GM18507 (cell line): ENCODE measurements at regions not wholly inside any gene's neighbourhood (a gene's known extent, or its start where the extent isn't known, plus 50 kb on each side); places are given as distances from the start of the nearest gene placed in this dataset.
"Not testable (repeated sequence)": the region's sequence is repeated elsewhere in the genome, so short reads cannot be mapped to it uniquely, and the experiment has no call there.

Experiments
- DNase-seq: peaks from one replicate; pipeline ENCODE4 v3.0.0; 2011; ENCODE audit warnings: low read depth; ENCODE audit not compliant: insufficient read length; ENCODE audit errors: extremely low spot score
- FAIRE-seq: peaks from 2 replicates; lab custom pipeline; 2011; peaks lifted over from hg19 to GRCh38; lab: Jason Lieb, UNC

DNA sequence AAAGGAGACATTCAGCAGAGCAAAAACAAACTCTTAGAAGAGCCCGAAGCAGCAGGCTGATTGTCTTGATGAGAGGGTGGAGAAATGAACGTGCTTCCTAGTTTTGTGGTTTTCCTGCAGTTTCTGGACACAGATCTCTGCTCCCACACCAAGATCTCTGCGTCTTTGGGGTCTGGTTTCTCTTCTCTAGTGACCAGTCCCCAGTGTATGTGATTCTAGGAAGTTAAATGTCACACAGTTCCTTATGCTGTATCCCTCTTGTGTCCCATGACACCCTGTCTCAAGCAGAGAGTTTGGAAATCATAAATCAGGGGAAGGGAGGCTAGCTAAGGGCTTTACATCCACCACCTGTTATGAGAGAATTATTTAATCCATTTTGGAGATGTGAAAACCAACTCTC, 55.4 kb upstream of the KLF14 start:
- DNase-seq, result no peak

DNA sequence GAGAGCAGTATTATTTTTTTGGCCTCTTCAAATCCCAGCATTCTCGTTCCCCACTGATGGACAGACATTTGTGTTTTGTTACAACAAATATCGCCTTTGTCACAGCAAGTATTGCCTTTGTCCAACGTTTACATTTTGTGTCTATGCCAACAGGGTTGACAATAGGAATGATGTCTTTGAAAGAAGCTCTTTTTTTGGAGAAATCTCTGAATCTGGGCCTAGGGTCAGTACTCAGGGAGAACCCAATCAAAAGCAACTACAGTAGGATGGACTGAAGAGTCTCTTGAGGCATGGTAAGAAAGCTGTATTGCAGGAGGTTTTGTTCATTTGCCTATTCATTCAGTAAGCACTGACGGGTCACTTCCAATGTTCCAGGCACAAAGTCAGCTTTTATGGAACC, 57.7 kb upstream of the KLF14 start:
- DNase-seq (no peak), FAIRE-seq (no peak)

More for the DNA sequence above, 55.4 kb upstream of the KLF14 start:
- FAIRE-seq, result no peak

DNA sequence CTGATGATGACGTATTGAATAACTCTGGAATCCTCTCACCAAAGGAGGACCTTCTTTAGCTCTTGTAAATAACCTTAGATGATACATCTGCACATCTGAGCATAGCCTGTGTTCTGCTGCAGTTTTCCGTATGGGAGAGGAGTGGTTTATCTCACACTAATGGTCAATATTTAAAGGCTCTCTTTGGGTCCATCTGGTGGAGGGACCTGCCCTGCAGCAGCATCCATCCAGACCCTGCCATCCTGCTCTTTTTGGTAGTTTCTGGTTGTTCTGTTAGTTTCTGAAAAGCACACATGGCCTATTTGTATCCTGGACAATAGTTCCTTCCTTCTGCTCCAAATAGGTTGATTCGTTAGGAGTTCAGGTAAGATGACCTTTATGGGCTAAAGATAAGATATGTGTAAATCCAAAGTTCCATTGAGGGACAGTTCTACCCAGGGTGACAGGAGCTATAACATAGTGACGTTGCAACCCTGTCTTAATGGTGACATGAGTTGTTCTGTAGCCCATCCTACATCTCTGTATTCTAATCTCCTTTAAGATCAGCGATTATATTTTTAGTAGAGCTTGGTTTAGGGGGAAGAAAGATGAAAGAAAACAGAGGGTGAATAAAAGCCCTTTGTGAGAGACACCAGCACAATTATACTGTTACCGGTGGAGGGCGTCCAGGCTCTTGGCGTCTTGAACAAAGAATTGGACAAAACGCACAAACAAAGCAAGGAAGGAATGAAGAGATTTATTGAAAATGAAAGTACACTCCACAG, 60.0 kb upstream of the KLF14 start:
- DNase-seq (no peak), FAIRE-seq (no peak)

DNA sequence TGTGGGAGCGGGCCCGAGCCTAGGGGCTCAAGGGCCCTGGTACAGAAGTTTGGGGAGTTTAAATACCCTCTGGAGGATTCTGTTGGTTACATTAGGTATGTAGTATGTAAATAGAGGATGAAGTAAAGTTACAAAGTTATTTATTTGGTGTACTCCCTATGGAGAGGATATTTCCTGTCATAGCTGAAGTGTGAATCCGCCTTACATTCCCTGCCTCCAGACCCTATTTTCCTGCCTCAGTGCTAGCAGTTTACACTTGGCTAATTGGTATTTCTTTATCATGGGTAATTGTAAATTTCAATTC, 60.6 kb upstream of the KLF14 start:
- DNase-seq (no peak), FAIRE-seq (no peak)

DNA sequence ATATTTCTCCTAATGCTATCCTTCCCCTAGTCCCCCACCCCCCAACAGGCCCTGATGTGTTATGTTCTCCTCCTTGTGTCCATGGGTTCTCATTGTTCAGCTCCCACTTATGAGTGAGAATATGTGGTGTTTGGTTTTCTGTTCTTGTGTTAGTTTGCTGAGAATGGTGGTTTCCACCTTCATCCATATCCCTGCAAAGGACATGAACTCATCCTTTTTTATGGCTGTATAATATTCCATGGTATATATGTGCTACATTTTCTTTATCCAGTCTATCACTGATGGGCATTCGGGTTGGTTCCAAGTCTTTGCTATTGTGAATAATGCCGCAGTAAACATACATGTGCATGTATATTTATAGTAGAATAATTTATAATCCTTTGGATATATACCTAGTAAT, 62.4 kb upstream of the KLF14 start:
- not testable (repeated sequence) for FAIRE-seq, DNase-seq

DNA sequence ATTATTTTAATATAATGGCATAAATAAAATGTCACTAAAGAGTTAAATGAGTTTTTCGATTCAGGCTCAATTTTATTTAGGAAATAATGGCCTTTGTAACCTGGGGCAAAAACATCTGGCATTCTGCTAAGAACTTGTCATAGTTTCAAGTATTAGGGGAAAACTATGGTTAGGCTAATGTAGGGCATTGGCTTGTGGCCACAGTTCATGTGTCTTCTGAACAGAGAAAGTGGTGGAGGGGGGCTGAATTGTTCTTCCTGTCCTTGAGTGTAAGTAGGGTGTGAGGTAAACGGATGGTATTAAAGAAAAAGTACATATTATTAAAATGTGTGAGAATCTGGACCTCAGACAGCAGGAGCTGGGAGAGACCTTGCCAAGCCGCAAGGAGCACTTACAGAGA, 69.1 kb upstream of the KLF14 start:
- DNase-seq (no peak), FAIRE-seq (no peak)

DNA sequence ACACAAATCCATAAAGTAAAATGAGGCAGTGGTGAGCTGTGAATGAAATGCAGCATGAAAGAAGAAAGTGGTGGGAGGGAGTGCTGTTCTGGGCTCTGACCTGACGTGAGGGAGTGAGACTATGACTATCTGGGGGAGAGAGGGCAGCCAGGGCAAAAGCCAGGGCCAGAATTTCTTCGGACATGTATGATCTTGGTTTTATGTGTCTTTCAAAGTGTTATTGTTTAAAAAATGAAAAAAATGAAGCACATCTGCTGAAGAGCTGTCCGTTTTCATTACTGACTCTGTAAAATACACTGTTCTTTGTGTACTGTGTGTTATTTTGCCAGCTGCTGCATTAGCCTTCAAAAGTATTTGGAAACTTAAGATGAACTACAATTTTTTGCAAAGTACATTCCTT, 70.2 kb upstream of the KLF14 start:
- FAIRE-seq (no peak), DNase-seq (no peak)

DNA sequence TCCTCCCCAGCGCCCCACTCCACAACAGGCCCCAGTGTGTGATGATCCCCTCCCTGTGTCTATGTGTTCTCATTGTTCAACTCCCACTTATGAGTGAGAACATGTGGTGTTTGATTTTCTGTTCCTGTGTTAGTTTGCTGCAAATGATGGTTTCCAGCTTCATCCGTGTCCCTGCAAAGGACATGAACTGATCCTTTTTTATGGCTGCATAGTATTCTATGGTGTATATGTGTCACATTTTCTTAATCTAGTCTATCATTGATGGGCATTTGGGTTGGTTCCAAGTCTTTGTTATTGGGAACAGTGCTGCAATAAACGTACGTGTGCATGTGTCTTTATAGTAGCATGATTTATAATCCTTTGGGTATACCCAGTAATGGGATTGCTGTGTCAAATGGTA, 78.8 kb upstream of the KLF14 start:
- not testable (repeated sequence) for FAIRE-seq, DNase-seq

DNA sequence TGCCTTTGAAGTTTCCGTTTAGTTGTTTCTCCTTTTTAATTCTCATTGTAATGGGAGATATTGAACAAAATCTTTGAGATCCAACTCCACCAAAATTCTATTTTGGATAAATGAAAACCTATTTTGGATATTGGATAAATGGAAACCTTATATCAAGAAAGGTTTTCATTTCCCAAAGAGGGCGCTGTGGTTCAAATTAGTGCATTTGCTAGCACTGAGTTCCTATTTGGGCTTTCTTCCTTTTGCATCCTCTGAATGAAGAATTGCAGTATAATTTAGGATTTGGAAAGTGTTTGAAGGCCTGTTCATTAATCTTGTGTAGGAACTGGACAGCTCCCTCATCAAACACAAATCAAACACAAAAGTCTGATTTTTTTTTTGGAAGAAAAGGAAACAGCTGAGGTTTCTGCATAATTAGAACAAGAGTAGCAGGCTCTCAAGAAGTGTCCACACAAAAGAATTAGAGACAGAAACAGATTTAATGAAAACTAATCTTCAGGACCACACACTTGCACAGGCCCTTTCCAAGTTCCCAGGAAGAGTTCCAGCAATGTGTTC, 80.8 kb upstream of the KLF14 start:
- DNase-seq, result no peak

DNA sequence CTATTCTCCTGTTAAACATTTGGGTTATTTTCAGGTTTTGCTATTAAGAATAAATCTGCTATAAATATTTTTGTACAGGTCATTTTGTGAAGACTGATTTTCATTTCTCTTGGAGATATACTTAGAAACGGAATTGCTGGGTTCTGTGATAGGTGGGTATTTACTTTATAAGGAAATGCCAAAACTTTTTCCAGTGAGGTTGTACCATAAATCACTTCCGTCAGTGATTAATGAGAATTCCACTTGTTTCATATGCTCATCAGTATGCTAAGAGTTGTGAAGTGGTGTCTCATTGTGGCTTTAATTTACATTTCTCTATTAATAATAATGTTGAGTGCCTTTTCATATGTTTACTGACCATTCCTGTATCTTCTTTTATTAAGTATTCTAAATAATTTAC, 84.0 kb upstream of the KLF14 start:
- no peak for DNase-seq
- FAIRE-seq, result no peak

More for the DNA sequence above, 80.8 kb upstream of the KLF14 start:
- no peak for FAIRE-seq

DNA sequence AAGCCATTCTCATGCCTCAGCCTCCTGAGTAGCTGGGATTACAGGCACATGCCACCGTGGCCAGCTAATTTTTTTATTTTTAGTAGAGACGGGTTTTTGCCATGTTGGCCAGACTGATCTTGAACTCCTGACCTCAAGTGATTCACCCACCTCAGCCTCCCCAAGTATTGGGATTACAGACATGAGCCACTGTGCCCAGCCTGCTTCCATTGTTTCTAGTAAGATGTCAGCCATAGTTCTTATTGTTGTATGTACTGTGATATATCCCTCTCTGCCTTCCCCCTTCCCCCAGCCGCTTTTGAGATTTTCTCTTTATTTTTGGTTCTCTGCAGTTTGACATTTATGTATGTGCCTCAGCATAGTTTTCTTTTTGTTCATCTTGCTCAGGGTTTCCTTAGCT, 87.9 kb upstream of the KLF14 start:
- no peak for DNase-seq
- FAIRE-seq, result no peak

DNA sequence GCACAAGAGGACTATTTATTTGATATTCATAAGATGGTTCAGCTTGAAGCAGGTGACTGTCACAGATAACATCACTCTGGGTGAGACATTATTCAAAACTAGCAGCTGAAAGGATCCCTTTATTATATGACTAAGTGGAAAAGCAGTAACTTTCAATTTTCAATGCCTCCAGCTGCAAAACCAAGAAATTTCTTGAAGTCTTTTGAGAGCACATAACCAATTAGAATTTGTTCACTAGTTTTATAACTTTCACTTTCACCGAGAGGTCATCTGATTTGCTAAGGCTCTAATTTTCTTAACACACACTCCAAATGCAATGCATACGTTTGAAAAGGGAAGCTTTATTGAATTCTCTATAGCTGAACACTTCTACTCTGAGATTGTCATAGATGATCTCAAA, 88.6 kb upstream of the KLF14 start:
- no peak for FAIRE-seq
- no peak for DNase-seq

DNA sequence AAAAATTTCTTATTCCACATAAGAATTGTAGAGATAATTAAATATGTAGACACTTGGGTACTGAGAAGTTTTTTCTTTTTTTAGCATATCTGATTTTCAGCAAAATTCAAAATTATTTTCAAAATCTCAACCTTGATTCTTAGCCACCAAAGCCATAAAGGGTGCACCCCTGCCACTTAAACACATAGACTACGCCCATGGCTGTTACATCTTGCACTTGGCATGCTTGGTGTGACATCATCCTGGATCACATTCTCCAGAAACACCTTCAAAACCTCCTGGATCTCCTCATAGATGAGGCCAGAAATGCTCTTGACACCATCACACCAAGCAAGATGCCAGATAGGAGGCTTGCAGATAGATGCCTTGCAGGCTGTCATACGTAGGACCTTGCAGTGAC, 89.1 kb upstream of the KLF14 start:
- DNase-seq (no peak), FAIRE-seq (no peak)

DNA sequence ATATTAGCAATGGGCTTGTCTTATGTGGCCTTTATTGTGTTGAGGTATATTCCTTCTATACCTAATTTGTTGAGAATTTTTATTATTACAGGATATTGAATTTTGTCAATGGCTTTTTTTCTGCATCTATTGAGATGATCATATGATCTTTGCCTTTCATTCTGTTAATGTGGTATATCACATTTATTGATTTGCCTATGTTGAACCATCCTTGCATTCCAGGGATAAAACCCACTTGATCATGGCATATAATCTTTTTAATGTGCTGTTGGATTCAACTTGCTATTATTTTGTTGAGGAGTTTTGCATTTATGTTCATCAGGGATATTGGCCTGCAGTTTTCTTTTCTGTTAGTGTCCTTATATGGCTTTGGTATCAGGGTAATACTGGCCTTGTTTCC, 91.8 kb upstream of the KLF14 start:
- FAIRE-seq (no peak), DNase-seq (no peak)

DNA sequence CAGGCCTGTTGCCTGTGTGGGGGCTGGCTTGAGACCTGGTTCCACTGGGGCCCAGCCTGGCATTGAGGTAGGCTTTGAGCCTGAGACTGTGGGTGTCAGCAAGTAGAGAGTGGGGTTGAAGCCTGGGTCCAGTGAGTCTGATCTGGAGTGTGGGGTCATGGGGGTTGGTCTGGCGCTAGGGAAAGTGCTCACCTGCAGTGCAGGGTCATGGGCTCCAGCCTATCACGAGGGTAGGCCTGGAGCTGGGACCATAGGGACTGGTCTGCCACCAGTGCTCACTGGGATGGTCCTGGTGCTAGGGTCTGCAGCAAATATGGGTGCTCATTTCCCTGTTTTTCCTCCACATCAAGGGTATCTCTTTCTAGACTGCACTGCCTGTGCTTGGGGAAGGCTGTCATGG, 95.4 kb upstream of the KLF14 start:
- FAIRE-seq (no peak), DNase-seq (no peak)

DNA sequence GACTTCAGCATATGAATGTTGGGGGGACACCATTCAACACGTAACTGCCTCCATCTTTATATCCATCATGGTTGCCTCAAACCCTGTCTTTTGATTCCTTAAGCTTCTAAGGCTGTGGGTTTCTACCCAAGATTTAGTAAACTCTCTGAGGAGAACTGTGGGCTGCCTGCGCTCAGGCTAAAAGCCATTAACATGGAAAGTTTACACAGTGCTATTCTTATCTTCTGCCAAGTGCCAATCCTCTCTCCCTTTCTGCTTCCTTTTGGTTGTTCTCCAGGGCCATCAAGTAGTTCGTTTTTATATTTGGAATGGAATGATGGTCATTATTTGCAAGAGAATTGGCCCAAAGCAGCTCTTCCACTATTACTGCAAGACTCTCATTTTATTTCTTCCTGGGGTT, 97.3 kb upstream of the KLF14 start:
- FAIRE-seq (no peak), DNase-seq (no peak)

DNA sequence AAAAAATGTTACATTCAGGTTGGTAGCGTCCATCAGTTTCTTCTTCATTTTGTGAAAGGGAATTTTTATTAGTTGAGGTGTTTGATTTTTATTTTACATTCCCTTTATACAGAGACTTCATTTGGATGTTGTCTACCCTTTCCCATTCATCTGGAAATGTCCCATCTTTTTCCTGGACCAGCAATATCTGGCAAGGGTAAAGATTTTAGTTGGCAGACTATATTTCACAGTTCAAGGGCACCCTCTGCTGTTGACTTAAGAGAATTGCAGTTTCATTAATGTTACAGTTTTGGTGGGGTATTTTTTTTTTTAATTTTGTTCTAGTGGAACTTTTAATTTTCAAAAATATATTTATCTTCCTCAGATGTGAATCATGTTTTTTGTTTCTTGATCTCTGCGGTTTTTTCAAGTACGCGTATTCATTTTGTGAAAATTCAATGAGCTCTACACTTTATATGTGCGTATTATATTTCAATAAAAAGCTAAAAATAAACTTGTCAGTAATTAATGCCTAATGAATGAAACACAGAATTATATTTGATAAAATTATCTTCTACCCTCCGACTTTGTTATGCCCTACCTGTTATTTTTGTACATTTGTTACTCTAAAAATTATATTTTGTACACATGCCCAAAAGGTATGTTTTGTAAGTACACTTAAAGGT, 97.9 kb upstream of the KLF14 start:
- DNase-seq (peak; percentile 15), FAIRE-seq (peak; percentile 33)

DNA sequence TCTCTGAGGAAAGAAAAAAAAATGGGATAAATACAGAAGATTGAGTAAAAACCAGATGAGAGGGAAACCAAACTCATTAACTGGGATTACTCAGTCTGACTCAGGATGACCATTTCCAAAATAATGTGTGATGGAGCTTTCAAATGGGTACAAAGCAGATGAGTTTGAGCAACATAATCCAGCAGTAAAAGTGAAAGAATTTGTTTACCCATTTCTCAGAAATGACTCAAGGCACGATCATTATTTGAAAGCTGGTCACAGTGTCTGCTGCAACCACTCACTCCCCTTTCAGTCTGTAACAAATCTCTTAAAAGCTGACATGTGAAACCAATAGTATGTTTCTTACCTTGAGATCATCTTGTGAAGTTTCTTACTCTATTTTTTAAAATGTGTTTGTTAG, 104.7 kb upstream of the KLF14 start:
- no peak for FAIRE-seq
- DNase-seq, result peak; percentile 7

DNA sequence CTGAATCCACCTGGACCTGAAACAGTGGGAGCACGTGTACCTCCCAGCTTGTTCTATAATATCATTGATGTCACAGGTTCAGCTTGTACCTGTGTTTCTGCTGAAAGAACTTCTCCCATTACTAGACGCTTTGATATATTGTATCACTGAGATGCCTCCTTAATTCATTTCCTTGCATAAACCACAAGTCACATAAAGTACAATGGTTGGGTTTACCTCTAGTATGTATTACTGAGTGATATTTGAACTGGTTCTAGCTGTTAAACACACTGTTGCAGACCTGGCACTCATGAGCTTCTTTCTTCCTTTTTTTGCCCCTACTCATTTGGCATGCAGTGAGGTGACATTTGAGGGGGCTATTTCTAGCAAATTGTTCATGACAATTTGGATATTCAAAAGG, 106.6 kb upstream of the KLF14 start:
- FAIRE-seq (no peak), DNase-seq (no peak)

DNA sequence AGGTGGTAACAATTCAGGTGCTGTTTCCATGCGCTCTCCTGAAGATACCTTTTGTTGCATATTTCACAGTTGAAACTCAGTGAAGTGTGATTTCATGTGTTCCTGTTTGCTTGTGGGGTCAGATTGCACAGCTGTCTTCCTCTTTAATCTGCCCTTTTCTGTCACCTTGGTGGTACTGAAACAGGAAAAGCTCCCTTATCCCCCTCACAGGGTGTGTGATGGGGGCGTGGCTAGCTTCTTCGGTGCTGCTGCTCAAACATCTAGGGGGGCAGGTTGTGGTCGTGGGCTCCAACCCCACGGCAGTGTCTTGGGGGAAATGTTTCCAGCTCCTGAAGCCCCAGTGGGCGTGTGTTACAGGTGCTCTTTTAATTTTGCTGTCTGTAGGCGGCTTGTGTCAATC, 107.4 kb upstream of the KLF14 start:
- DNase-seq (no peak), FAIRE-seq (no peak)

DNA sequence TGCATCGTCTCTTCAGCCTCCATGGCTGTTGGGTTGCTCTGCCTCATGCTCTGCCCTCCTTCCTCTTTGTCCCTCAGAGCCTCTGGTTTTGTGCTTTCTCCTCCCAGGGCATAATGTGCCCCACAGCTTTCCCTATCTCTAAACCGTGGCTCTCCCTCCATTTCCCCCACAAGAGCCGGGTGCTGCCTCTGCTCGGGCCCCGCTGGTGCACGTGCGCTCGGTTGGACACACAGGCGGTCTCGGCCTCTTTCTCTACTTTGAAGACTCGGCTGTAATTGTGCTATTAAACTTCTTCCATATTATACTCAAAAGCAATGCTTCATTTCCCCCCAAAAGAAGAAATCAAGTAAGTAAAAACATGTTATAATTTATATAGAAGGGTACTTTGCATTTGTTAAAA, 109.7 kb upstream of the KLF14 start:
- FAIRE-seq, result no peak
- DNase-seq, result no peak
